MM.1S (cell line): ENCODE measurements at regions not wholly inside any gene's neighbourhood (a gene's known extent, or its start where the extent isn't known, plus 50 kb on each side); places are given as distances from the start of the nearest gene placed in this dataset.

ENCODE experiments used
- CTCF ChIP-seq: fragments of 300-600 bp; sonication (generic); IDR thresholded peaks from 2 replicates; pipeline ENCODE4 v1.5.1; 2016; ENCODE audit warnings: antibody characterized with exemption, low read length, mixed read lengths
- EZH2 ChIP-seq: fragments of 300-600 bp; sonication (generic); optimal IDR thresholded peaks from 2 replicates; pipeline ENCODE3; 2017; ENCODE audit warnings: low read depth, mild to moderate bottlenecking, antibody characterized with exemption, low read length, mixed read lengths

DNA sequence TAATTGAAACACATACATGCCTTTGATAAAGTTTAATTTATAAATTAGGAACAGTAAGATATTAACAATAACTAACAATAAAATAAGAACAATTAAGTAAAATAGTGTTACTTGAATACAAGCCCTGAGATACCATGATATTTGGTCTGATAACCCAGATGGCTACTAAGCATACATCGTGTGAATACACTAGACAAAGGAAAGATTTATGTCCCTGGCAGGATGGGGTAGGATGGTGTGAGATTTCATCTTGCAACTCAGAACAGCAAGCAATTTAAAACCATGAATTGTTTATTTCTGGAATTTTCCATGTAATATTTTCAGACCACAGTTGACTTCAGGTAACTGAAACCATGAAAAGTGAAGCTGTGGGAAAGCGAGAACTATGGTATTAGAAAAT, 169.5 kb downstream of the DIPK2A start:
- TF ChIP-seq CTCF (no peak), EZH2 (no peak)
